K562 (cell line): ENCODE measurements at regions not wholly inside any gene's neighbourhood (a gene's known extent, or its start where the extent isn't known, plus 50 kb on each side); places are given as distances from the start of the nearest gene placed in this dataset.

Experiments
- ATAC-seq: fragments of 200-7000 bp; cut with Tn5 transposase; 3 replicates; pipeline ENCODE4 v1.9.1; 2020; ENCODE audit warnings: moderate library complexity
- BruUV-seq: library from RNA; stranded (reverse); fragments of 400-500 nt; replicated peaks from 2 replicates; lab custom pipeline; 2021; lab: Mats Ljungman, UMichigan
- CTCF ChIA-PET: fragments of 300-600 bp; formaldehyde crosslinking; extraction: SDS; loops from one replicate; lab custom pipeline; 2021; ENCODE audit warnings: low intra/inter-chr PET ratio; lab: Yijun Ruan, JAX
- POLR2A ChIA-PET: fragments of 300-600, 350-650 bp; sonication (Branson Sonifier 250); formaldehyde crosslinking; extraction: SDS; loops from one replicate; lab custom pipeline; 2021; ENCODE audit warnings: antibody characterized with exemption, inconsistent platforms; lab: Yijun Ruan, JAX
- DNase-seq, 4 experiments: peaks; one replicate each; pipeline versions ENCODE4 v3.0.0 to v3.0.0-alpha.2; 2011 to 2018; ENCODE audit warnings: low spot score in 3 of 4, mixed read lengths in 3 of 4; ENCODE audit errors: extremely low read depth in 1 of 4
- FAIRE-seq: peaks from 2 replicates; lab custom pipeline; 2011; peaks lifted over from hg19 to GRCh38; lab: Jason Lieb, UNC
- H2AFZ ChIP-seq: 2 replicates; pipeline ENCODE4 v1.6.0; 2011; ENCODE audit warnings: low read depth, low read length, control low read depth, inconsistent platforms
- H3K27ac ChIP-seq: fragments of 200-600 bp; 3 replicates; pipeline ENCODE4 v1.8.0; 2011; ENCODE audit warnings: low read depth, mild to moderate bottlenecking, control low read depth, inconsistent platforms, low read length, moderate library complexity, mixed read lengths; ENCODE audit errors: extremely low read depth
- H3K27me3 ChIP-seq, 2 experiments: fragments of 300-600 bp in 1 of 2; 2 replicates in 1 of 2; 3 replicates in 1 of 2; pipeline versions ENCODE4 v1.6.0 to v1.8.0; 2011; ENCODE audit warnings: inconsistent platforms in 2 of 2, low read length in 2 of 2, mild to moderate bottlenecking in 1 of 2, mixed read lengths in 1 of 2, moderate library complexity in 1 of 2; ENCODE audit not compliant: control insufficient read depth in 2 of 2, insufficient read depth in 2 of 2
- H3K36me3 ChIP-seq: fragments of 300-600 bp; 3 replicates; pipeline ENCODE4 v1.8.0; 2011; ENCODE audit warnings: mild to moderate bottlenecking, low read length, inconsistent platforms; ENCODE audit not compliant: control insufficient read depth, insufficient read depth
- H3K4me1 ChIP-seq, 2 experiments: fragments of 200-600 bp in 1 of 2; replicated peaks in 1 of 2; 2 replicates in 1 of 2; 3 replicates in 1 of 2; pipeline versions ENCODE4 v1.5.1 to v1.8.0; 2011; ENCODE audit warnings: inconsistent platforms in 2 of 2, low read length in 2 of 2, mild to moderate bottlenecking in 1 of 2, mixed read lengths in 1 of 2, moderate library complexity in 1 of 2; ENCODE audit not compliant: control insufficient read depth in 2 of 2, insufficient read depth in 2 of 2
- H3K4me2 ChIP-seq: 2 replicates; pipeline ENCODE4 v1.6.1; 2011; ENCODE audit warnings: low read length, control low read depth, inconsistent platforms, mixed read lengths; ENCODE audit not compliant: insufficient read depth
- H3K4me3 ChIP-seq: fragments of 200-600 bp; sonication (generic), shearing (Covaris generic); 2 replicates; pipeline ENCODE4 v1.5.1; 2016; ENCODE audit warnings: control low read depth, inconsistent platforms
- H3K79me2 ChIP-seq: fragments of 200-600 bp; 3 replicates; pipeline ENCODE4 v1.8.0; 2011; ENCODE audit warnings: low read length, inconsistent platforms; ENCODE audit not compliant: control insufficient read depth, insufficient read depth
- H3K9ac ChIP-seq, 2 experiments: 2 replicates each; pipeline versions ENCODE4 v1.6.0 to v1.6.1; 2011; ENCODE audit warnings: low read depth in 2 of 2, low read length in 2 of 2, control low read depth in 1 of 2, inconsistent platforms in 1 of 2, mild to moderate bottlenecking in 1 of 2, mixed read lengths in 1 of 2; ENCODE audit not compliant: insufficient read depth in 1 of 2
- H3K9me1 ChIP-seq: one replicate; pipeline ENCODE4 v1.6.0; 2011; ENCODE audit warnings: inconsistent platforms, mild to moderate bottlenecking, low read length, moderate library complexity; ENCODE audit not compliant: control insufficient read depth, insufficient read depth
- H3K9me3 ChIP-seq: replicated peaks from 2 replicates; pipeline ENCODE4 v1.5.1; 2011; ENCODE audit warnings: low read depth, low read length, inconsistent platforms; ENCODE audit not compliant: control insufficient read depth, insufficient read depth
- H4K20me1 ChIP-seq: replicated peaks from 2 replicates; pipeline ENCODE4 v1.6.1; 2011; ENCODE audit warnings: low read length, inconsistent platforms, mixed read lengths; ENCODE audit not compliant: control insufficient read depth, insufficient read depth
- HNRNPUL1 ChIP-seq: fragments of 200-400 bp; formaldehyde crosslinking; IDR thresholded peaks from 2 replicates; pipeline ENCODE4 v1.6.1; 2017; ENCODE audit warnings: low read length
- L3MBTL2 ChIP-seq: fragments of 450-650 bp; IDR thresholded peaks from 2 replicates; pipeline ENCODE4 v1.6.1; 2016; ENCODE audit warnings: mild to moderate bottlenecking, moderate library complexity
- PHB2 ChIP-seq: fragments of 450-650 bp; IDR thresholded peaks from 2 replicates; pipeline ENCODE4 v1.6.1; 2017; ENCODE audit warnings: low read depth
- POLR2AphosphoS2 ChIP-seq: IDR thresholded peaks from 2 replicates; pipeline ENCODE4 v1.6.1; 2012; ENCODE audit warnings: low read length, improper control_type of control experiment
- RCOR1 ChIP-seq, 2 experiments: IDR thresholded peaks; 2 replicates each; pipeline ENCODE4 v1.6.1; 2012; ENCODE audit warnings: low read depth in 2 of 2, low read length in 2 of 2, borderline replicate concordance in 1 of 2, improper control_type of control experiment in 1 of 2
- SMAD4 ChIP-seq: fragments of 250-450 bp; sonication (Bioruptor Pico); conservative IDR thresholded peaks from 2 replicates; pipeline ENCODE4 v1.8.0; 2021; ENCODE audit warnings: inconsistent platforms, mild to moderate bottlenecking, moderate library complexity
- WGBS: fragments of 100-300 bp; shearing (Covaris generic); methylation state at CpG from one replicate; pipeline ENCODE4 v1.1.6; 2016; ENCODE audit warnings: low coverage, mixed read lengths; ENCODE audit not compliant: insufficient coverage; ENCODE audit errors: missing lambda C conversion rate; 5-methylcytosine and 5-hydroxymethylcytosine counted together
- in situ Hi-C: fragments of 300-500 bp; cut with MboI; formaldehyde crosslinking; loops from 4 replicates; pipeline ENCODE4 v1.15.0; 2018; ENCODE audit warnings: inconsistent platforms, mixed read lengths
- intact Hi-C: fragments of 100-400 bp; cut with micrococcal nuclease; formaldehyde crosslinking; loops from 2 replicates; pipeline ENCODE4 v1.14.2; 2022
- TF ChIP-seq, protein P1 (sequence below): fragments of 250-450 bp; sonication (Bioruptor Pico); IDR thresholded peaks from 2 replicates; pipeline ENCODE4 v1.5.0; 2020; ENCODE audit warnings: mild to moderate bottlenecking
- TF ChIP-seq, protein P2 (sequence below): fragments of 450-650 bp; formaldehyde crosslinking; IDR thresholded peaks from 2 replicates; pipeline ENCODE4 v1.4.0; 2020; ENCODE audit warnings: mild to moderate bottlenecking, moderate library complexity
- TF ChIP-seq, protein P3 (sequence below), 2 experiments: fragments of 450-650 bp; conservative IDR thresholded peaks; 2 replicates each; pipeline ENCODE4 v1.6.1; 2017; ENCODE audit warnings: mild to moderate bottlenecking in 2 of 2, moderate library complexity in 2 of 2

DNA sequence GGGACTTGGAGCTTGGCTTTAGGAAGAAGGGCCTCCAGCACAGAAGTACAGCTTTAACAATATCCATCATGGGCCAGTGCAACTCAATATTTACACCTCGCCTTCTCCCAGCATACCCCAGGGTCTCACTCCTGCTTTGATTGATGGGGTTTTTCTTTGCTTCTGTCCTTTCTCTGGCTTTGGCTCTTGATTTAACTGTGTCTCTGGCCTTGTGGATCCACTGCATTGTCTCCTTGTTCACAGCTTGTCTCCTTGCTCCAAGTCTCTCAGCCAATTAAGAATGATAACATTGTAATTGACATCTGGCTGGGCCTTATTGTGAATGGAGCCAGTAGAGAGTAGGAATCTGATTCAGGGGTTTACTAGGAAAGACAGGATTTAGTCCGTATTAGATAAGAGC lies 1019.5 kb downstream of the TMEM182 start (continued):
- TF ChIP-seq SMAD4 (no peak), HNRNPUL1 (no peak), PHB2 (no peak), L3MBTL2 (no peak), RCOR1 (IDR thresholded peaks at IDR 0.05; ENCODE audit: borderline replicate concordance in 1 of 2, low read depth in 2 of 2, low read length in 2 of 2) (no peak)
- TF ChIP-seq, protein P1, sequence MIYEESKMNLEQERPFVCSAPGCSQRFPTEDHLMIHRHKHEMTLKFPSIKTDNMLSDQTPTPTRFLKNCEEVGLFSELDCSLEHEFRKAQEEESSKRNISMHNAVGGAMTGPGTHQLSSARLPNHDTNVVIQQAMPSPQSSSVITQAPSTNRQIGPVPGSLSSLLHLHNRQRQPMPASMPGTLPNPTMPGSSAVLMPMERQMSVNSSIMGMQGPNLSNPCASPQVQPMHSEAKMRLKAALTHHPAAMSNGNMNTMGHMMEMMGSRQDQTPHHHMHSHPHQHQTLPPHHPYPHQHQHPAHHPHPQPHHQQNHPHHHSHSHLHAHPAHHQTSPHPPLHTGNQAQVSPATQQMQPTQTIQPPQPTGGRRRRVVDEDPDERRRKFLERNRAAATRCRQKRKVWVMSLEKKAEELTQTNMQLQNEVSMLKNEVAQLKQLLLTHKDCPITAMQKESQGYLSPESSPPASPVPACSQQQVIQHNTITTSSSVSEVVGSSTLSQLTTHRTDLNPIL, result no peak
- TF ChIP-seq, protein P2, sequence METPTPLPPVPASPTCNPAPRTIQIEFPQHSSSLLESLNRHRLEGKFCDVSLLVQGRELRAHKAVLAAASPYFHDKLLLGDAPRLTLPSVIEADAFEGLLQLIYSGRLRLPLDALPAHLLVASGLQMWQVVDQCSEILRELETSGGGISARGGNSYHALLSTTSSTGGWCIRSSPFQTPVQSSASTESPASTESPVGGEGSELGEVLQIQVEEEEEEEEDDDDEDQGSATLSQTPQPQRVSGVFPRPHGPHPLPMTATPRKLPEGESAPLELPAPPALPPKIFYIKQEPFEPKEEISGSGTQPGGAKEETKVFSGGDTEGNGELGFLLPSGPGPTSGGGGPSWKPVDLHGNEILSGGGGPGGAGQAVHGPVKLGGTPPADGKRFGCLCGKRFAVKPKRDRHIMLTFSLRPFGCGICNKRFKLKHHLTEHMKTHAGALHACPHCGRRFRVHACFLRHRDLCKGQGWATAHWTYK, result no peak

DNA sequence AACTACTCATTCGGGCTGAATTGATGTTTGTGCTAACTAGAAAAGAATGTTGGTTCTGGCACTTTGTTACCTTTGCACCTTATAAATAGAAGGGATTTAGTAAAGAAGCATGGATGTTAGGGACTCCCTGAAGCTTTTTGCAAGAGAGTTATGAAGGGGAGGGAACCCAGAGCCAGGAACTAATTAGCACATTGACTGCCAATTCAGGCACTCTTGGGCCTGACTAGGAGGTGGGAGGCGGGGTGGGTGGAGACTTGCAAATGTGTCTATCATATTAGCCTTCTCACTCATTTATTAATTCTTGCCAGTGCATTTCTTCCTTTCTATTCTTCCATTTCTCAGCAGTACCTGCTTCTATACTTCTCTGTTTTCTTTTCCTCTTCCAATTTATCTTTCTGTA lies 1022.4 kb downstream of the TMEM182 start:
- in situ Hi-C loops (no loop called here), intact Hi-C loops (no loop called here)
- no peak overlapping the region for H3K27ac ChIP-seq
- H3K27me3 ChIP-seq, result no peaks in the 10 kb centered on the region
- no peaks in the 10 kb centered on the region for H4K20me1 ChIP-seq
- FAIRE-seq (no peak), DNase-seq (no peak), ATAC-seq (no peak)
- H2AFZ ChIP-seq, result no peak overlapping the region
- POLR2A ChIA-PET, result no interaction called here
- 0% methylated on average over 2 of the region's 2 CpGs for WGBS
- H3K4me3 ChIP-seq, result no peak overlapping the region
- H3K79me2 ChIP-seq, result no peaks in the 10 kb centered on the region
- no peaks in the 10 kb centered on the region for H3K36me3 ChIP-seq
- BruUV-seq, result no TSS peak
- H3K4me1 ChIP-seq, result no peaks in the 10 kb centered on the region
- H3K9me3 ChIP-seq, result no peaks in the 10 kb centered on the region
- no peak overlapping the region for H3K9ac ChIP-seq
- H3K4me2 ChIP-seq, result no peak overlapping the region
- H3K9me1 ChIP-seq, result no peaks in the 10 kb centered on the region
- TF ChIP-seq, protein P3, sequence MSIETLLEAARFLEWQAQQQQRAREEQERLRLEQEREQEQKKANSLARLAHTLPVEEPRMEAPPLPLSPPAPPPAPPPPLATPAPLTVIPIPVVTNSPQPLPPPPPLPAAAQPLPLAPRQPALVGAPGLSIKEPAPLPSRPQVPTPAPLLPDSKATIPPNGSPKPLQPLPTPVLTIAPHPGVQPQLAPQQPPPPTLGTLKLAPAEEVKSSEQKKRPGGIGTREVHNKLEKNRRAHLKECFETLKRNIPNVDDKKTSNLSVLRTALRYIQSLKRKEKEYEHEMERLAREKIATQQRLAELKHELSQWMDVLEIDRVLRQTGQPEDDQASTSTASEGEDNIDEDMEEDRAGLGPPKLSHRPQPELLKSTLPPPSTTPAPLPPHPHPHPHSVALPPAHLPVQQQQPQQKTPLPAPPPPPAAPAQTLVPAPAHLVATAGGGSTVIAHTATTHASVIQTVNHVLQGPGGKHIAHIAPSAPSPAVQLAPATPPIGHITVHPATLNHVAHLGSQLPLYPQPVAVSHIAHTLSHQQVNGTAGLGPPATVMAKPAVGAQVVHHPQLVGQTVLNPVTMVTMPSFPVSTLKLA (conservative IDR thresholded peaks at IDR 0.05), result no peak
- TF ChIP-seq HNRNPUL1, result no peak
- no peak for TF ChIP-seq POLR2AphosphoS2
- CTCF ChIA-PET, result no interaction called here
